ENCODE measurements at regions not wholly inside any gene's neighbourhood (a gene's known extent, or its start where the extent isn't known, plus 50 kb on each side); places are given as distances from the start of the nearest gene placed in this dataset.

GRCh38 chr5:101418713-101419118 is 515.6 kb upstream of the ST8SIA4 start:
- Histone ChIP-seq H3K9me1 (ENCODE audit: control insufficient read depth, insufficient read depth, low read length) (no peaks in the 10 kb centered on the region), H3K9me3 (replicated peaks; ENCODE audit: control insufficient read depth, insufficient read depth, low read depth, low read length) (no peaks in the 10 kb centered on the region; the same call in 1 of the 2 replicates), H3K4me2 (ENCODE audit: insufficient read depth, low read length) (no peak overlapping the region), H3K79me2 (ENCODE audit: control insufficient read depth, insufficient read depth, low read length) (no peaks in the 10 kb centered on the region), H3K27ac (ENCODE audit: extremely low read depth, low read depth, low read length) (no peak overlapping the region), H4K20me1 (replicated peaks; ENCODE audit: control insufficient read depth, insufficient read depth, low read length) (no peaks in the 10 kb centered on the region), H3K9ac (ENCODE audit: insufficient read depth in 1 of 2, low read depth in 2 of 2, low read length in 2 of 2) (no peak overlapping the region), H3K27me3 (ENCODE audit: control insufficient read depth in 2 of 2, insufficient read depth in 2 of 2, low read length in 2 of 2) (no peaks in the 10 kb centered on the region), H2AFZ (ENCODE audit: low read depth, low read length) (no peak overlapping the region), H3K36me3 (ENCODE audit: control insufficient read depth, insufficient read depth, low read length) (no peaks in the 10 kb centered on the region), H3K4me3 (no peak overlapping the region), H3K4me1 (replicated peaks in 1 of 2; ENCODE audit: control insufficient read depth in 2 of 2, insufficient read depth in 2 of 2, low read length in 2 of 2) (no peaks in the 10 kb centered on the region)
- FAIRE-seq (no peak), ATAC-seq (no peak), DNase-seq (ENCODE audit: extremely low read depth in 1 of 4, low spot score in 3 of 4) (no peak)
- in situ Hi-C loops (cut with MboI) = no loop called here
- CTCF ChIA-PET (ENCODE audit: low intra/inter-chr PET ratio) = no interaction called here
- POLR2A ChIA-PET = interaction anchor here (0.6 kb wide), 1 partner anchor 327 kb away, joined by 3 read pairs; no protein-coding TSS in a partner anchor
- TF ChIP-seq ZMIZ1 (IDR thresholded peaks at IDR 0.05; ENCODE audit: low read depth in 2 of 2, low read length in 2 of 2) = no peak
- TF ChIP-seq FOXK2 (conservative IDR thresholded peaks at IDR 0.05 in 1 of 2, IDR thresholded peaks at IDR 0.05 in 1 of 2; ENCODE audit: low read depth in 2 of 2) = no peak
- TF ChIP-seq RUNX1 (IDR thresholded peaks at IDR 0.05; ENCODE audit: low read depth) = no peak
- TF ChIP-seq ASH1L (IDR thresholded peaks at IDR 0.05; ENCODE audit: borderline replicate concordance, low read depth, partially characterized antibody) = no peak
- no peak for TF ChIP-seq IRF2 (CRISPR knock-in tag; IDR thresholded peaks at IDR 0.05)
- TF ChIP-seq NCOA6 (IDR thresholded peaks at IDR 0.05) = no peak
- WGBS (ENCODE audit: insufficient coverage, low coverage, missing lambda C conversion rate) = 0% methylated on average over 1 of the region's 1 CpG
- BruUV-seq (replicated peaks) = no TSS peak
- intact Hi-C loops (cut with micrococcal nuclease) = no loop called here

All from K562 (cell line).